C4-2B (cell line): ENCODE measurements at regions not wholly inside any gene's neighbourhood (a gene's known extent, or its start where the extent isn't known, plus 50 kb on each side); places are given as distances from the start of the nearest gene placed in this dataset.
A peak's percentile ranks its signal among the peaks of the same experiment; 100 is the strongest.

ENCODE experiments used
- H3K27ac ChIP-seq: fragments of 450-650 bp; 2 replicates; pipeline ENCODE4 v1.5.1; 2017
- CTCF ChIP-seq: fragments of 450-650 bp; conservative IDR thresholded peaks from 2 replicates; pipeline ENCODE4 v1.5.1; 2017; ENCODE audit warnings: mild to moderate bottlenecking
- ZFX ChIP-seq: fragments of 450-650 bp; IDR thresholded peaks from 2 replicates; pipeline ENCODE4 v1.6.1; 2017

- no peak overlapping the region for H3K27ac ChIP-seq
- no peak for TF ChIP-seq ZFX
- TF ChIP-seq CTCF = no peak
Measured at GRCh38 chr5:127993476-127993875, 90.1 kb upstream of the SLC12A2 start.

- no peak overlapping the region for H3K27ac ChIP-seq
- no peak for TF ChIP-seq CTCF
- TF ChIP-seq ZFX = no peak
Measured at GRCh38 chr5:127994087-127994660, 89.4 kb upstream of the SLC12A2 start.

- no peak overlapping the region for H3K27ac ChIP-seq
- TF ChIP-seq CTCF = no peak
- no peak for TF ChIP-seq ZFX
Measured at GRCh38 chr5:127995556-127995955, 88.0 kb upstream of the SLC12A2 start.

- TF ChIP-seq ZFX (no peak), CTCF (no peak)
- H3K27ac ChIP-seq = peak overlapping the region; percentile 51; the same call in 1 of the 2 replicates
Measured at GRCh38 chr5:127997201-127997704, 86.3 kb upstream of the SLC12A2 start.

- no peak overlapping the region for H3K27ac ChIP-seq
- no peak for TF ChIP-seq ZFX
- no peak for TF ChIP-seq CTCF
Measured at GRCh38 chr5:127998950-127999615, 84.5 kb upstream of the SLC12A2 start.

GRCh38 chr5:127999909-128000308 is 83.7 kb upstream of the SLC12A2 start:
- no peak for TF ChIP-seq ZFX
- no peak overlapping the region for H3K27ac ChIP-seq

GRCh38 chr5:128002425-128002824 is 81.1 kb upstream of the SLC12A2 start:
- no peak overlapping the region for H3K27ac ChIP-seq
- TF ChIP-seq ZFX = no peak
- TF ChIP-seq CTCF = no peak

- H3K27ac ChIP-seq = no peak overlapping the region
- TF ChIP-seq CTCF = no peak
- TF ChIP-seq ZFX = no peak
Measured at GRCh38 chr5:128007939-128008338, 75.6 kb upstream of the SLC12A2 start.
